GM18909 (cell line): ENCODE measurements at regions not wholly inside any gene's neighbourhood (a gene's known extent, or its start where the extent isn't known, plus 50 kb on each side); places are given as distances from the start of the nearest gene placed in this dataset.

Experiments used
- ATAC-seq: cut with Tn5 transposase; IDR thresholded peaks from one replicate; pipeline ENCODE4 v1.9.1; 2021; ENCODE audit warnings: mild to moderate bottlenecking; ENCODE audit not compliant: unreplicated experiment, poor library complexity

GRCh38 chr13:40158757-40159156 lies 503.3 kb downstream of the COG6 start:
- no peak for ATAC-seq

GRCh38 chr13:40159736-40160135 lies 504.3 kb downstream of the COG6 start:
- no peak for ATAC-seq

- ATAC-seq, result no peak
Observed at GRCh38 chr13:40160618-40161350, 505.3 kb downstream of the COG6 start.

GRCh38 chr13:40161351-40161810 lies 505.1 kb downstream of the FOXO1 start:
- ATAC-seq, result no peak

- ATAC-seq, result no peak
Observed at GRCh38 chr13:40161931-40162330, 504.5 kb downstream of the FOXO1 start.

- no peak for ATAC-seq
Observed at GRCh38 chr13:40163066-40164000, 503.1 kb downstream of the FOXO1 start.

- no peak for ATAC-seq
Observed at GRCh38 chr13:40164133-40164532, 502.3 kb downstream of the FOXO1 start.

- ATAC-seq, result no peak
Observed at GRCh38 chr13:40165316-40165932, 501.0 kb downstream of the FOXO1 start.

GRCh38 chr13:40167327-40167726 lies 499.1 kb downstream of the FOXO1 start:
- ATAC-seq, result no peak

GRCh38 chr13:40168425-40169166 lies 497.8 kb downstream of the FOXO1 start:
- ATAC-seq, result no peak

GRCh38 chr13:40169476-40169875 lies 497.0 kb downstream of the FOXO1 start:
- ATAC-seq, result no peak

GRCh38 chr13:40170091-40170490 lies 496.4 kb downstream of the FOXO1 start:
- no peak for ATAC-seq

- no peak for ATAC-seq
Observed at GRCh38 chr13:40170982-40171381, 495.5 kb downstream of the FOXO1 start.

GRCh38 chr13:40171566-40171965 lies 494.9 kb downstream of the FOXO1 start:
- ATAC-seq, result no peak

GRCh38 chr13:40172149-40172591 lies 494.3 kb downstream of the FOXO1 start:
- ATAC-seq, result no peak

GRCh38 chr13:40172878-40173277 lies 493.6 kb downstream of the FOXO1 start:
- ATAC-seq, result no peak

- no peak for ATAC-seq
Observed at GRCh38 chr13:40175639-40176038, 490.8 kb downstream of the FOXO1 start.

- ATAC-seq, result no peak
Observed at GRCh38 chr13:40176242-40176641, 490.2 kb downstream of the FOXO1 start.

GRCh38 chr13:40178130-40178529 lies 488.3 kb downstream of the FOXO1 start:
- no peak for ATAC-seq
